H9 (cell line): ENCODE measurements at regions not wholly inside any gene's neighbourhood (a gene's known extent, or its start where the extent isn't known, plus 50 kb on each side); places are given as distances from the start of the nearest gene placed in this dataset.

Experiments
- DNase-seq: peaks from one replicate; pipeline ENCODE4 v3.0.0-alpha.2; 2017
- H2AFZ ChIP-seq: one replicate; pipeline ENCODE4 v1.6.1; 2013; ENCODE audit warnings: mild to moderate bottlenecking, low read length, control low read depth, moderate library complexity
- H2AK5ac ChIP-seq: 2 replicates; pipeline ENCODE4 v1.6.1; 2013; ENCODE audit warnings: low read length, control low read depth, mixed read lengths; ENCODE audit not compliant: insufficient read length
- H2BK120ac ChIP-seq: one replicate; pipeline ENCODE4 v1.6.1; 2013; ENCODE audit warnings: low read depth, mild to moderate bottlenecking, low read length, control low read depth, inconsistent platforms; ENCODE audit not compliant: poor library complexity, severe bottlenecking
- H2BK12ac ChIP-seq: 2 replicates; pipeline ENCODE4 v1.6.1; 2013; ENCODE audit warnings: low read length, control low read depth, mixed read lengths, low read depth; ENCODE audit not compliant: insufficient read length
- H2BK15ac ChIP-seq: 2 replicates; pipeline ENCODE4 v1.6.1; 2013; ENCODE audit warnings: low read depth, low read length, control low read depth
- H2BK20ac ChIP-seq: one replicate; pipeline ENCODE4 v1.6.1; 2013; ENCODE audit warnings: low read depth, mild to moderate bottlenecking, low read length, control low read depth, inconsistent platforms; ENCODE audit not compliant: poor library complexity, severe bottlenecking
- H2BK5ac ChIP-seq: 2 replicates; pipeline ENCODE4 v1.6.1; 2013; ENCODE audit warnings: low read length, control low read depth, mixed read lengths; ENCODE audit not compliant: insufficient read length
- H3K14ac ChIP-seq: 2 replicates; pipeline ENCODE4 v1.6.1; 2013; ENCODE audit warnings: low read length, control low read depth; ENCODE audit not compliant: insufficient read depth
- H3K18ac ChIP-seq: 2 replicates; pipeline ENCODE4 v1.6.1; 2013; ENCODE audit warnings: low read depth, mild to moderate bottlenecking, mixed read lengths, low read length, control low read depth; ENCODE audit not compliant: insufficient read length
- H3K23ac ChIP-seq: 2 replicates; pipeline ENCODE4 v1.6.1; 2013; ENCODE audit warnings: low read length, control low read depth, mixed read lengths, low read depth; ENCODE audit not compliant: insufficient read length
- H3K23me2 ChIP-seq: 2 replicates; pipeline ENCODE4 v1.6.1; 2013; ENCODE audit warnings: low read depth, mild to moderate bottlenecking, mixed read lengths, low read length, control low read depth; ENCODE audit not compliant: insufficient read length, poor library complexity, severe bottlenecking
- H3K27ac ChIP-seq: 2 replicates; pipeline ENCODE4 v1.5.1; 2013; ENCODE audit warnings: low read length, control low read depth, mixed read lengths, low read depth; ENCODE audit not compliant: insufficient read length
- H3K27me3 ChIP-seq: 2 replicates; pipeline ENCODE4 v1.6.1; 2013; ENCODE audit warnings: low read length, control low read depth, inconsistent platforms; ENCODE audit not compliant: insufficient read depth
- H3K4ac ChIP-seq: 2 replicates; pipeline ENCODE4 v1.6.1; 2013; ENCODE audit warnings: low read depth, mild to moderate bottlenecking, control low read depth, inconsistent platforms, low read length, moderate library complexity
- H3K4me1 ChIP-seq: 2 replicates; pipeline ENCODE4 v1.6.1; 2013; ENCODE audit warnings: low read length, control low read depth, inconsistent platforms; ENCODE audit not compliant: insufficient read depth
- H3K4me2 ChIP-seq: 2 replicates; pipeline ENCODE4 v1.6.1; 2013; ENCODE audit warnings: low read length, control low read depth, mixed read lengths; ENCODE audit not compliant: insufficient read length, insufficient read depth
- H3K56ac ChIP-seq: 2 replicates; pipeline ENCODE4 v1.6.1; 2013; ENCODE audit warnings: low read depth, mild to moderate bottlenecking, mixed read lengths, low read length, control low read depth; ENCODE audit not compliant: insufficient read length
- H3K79me1 ChIP-seq: 2 replicates; pipeline ENCODE4 v1.6.1; 2013; ENCODE audit warnings: low read depth, mild to moderate bottlenecking, moderate library complexity, low read length, control low read depth, inconsistent platforms; ENCODE audit not compliant: insufficient read depth, poor library complexity, severe bottlenecking
- H3K79me2 ChIP-seq: 2 replicates; pipeline ENCODE4 v1.6.1; 2013; ENCODE audit warnings: low read length, control low read depth, inconsistent platforms; ENCODE audit not compliant: insufficient read depth
- H3K9ac ChIP-seq: 2 replicates; pipeline ENCODE4 v1.6.1; 2013; ENCODE audit warnings: low read length, control low read depth, mixed read lengths; ENCODE audit not compliant: insufficient read length; ENCODE audit errors: extremely low read depth
- H3K9me3 ChIP-seq: one replicate; pipeline ENCODE4 v1.6.1; 2013; ENCODE audit warnings: low read depth, low read length, inconsistent platforms; ENCODE audit not compliant: control insufficient read depth
- H3T11ph ChIP-seq: one replicate; pipeline ENCODE4 v1.6.1; 2013; ENCODE audit warnings: mild to moderate bottlenecking, low read length, control low read depth, inconsistent platforms
- H4K20me1 ChIP-seq: one replicate; pipeline ENCODE4 v1.6.1; 2013; ENCODE audit not compliant: control insufficient read depth, insufficient read length, insufficient read depth
- H4K5ac ChIP-seq: 2 replicates; pipeline ENCODE4 v1.6.1; 2013; ENCODE audit warnings: low read depth, mild to moderate bottlenecking, mixed read lengths, low read length, control low read depth; ENCODE audit not compliant: insufficient read length
- H4K8ac ChIP-seq: replicated peaks from 2 replicates; pipeline ENCODE4 v1.6.1; 2013; ENCODE audit warnings: low read length, control low read depth, mixed read lengths, low read depth; ENCODE audit not compliant: insufficient read length
- H4K91ac ChIP-seq: 2 replicates; pipeline ENCODE4 v1.6.1; 2013; ENCODE audit warnings: low read depth, mild to moderate bottlenecking, moderate library complexity, mixed read lengths, low read length, control low read depth; ENCODE audit not compliant: insufficient read length
- H3K27ac Mint-ChIP-seq, 3 experiments: 2 replicates in 2 of 3; 3 replicates in 1 of 3; pipeline ENCODE4 v1.8.0; 2020 to 2021; ENCODE audit warnings: mixed read lengths in 3 of 3, mild to moderate bottlenecking in 1 of 3, moderate library complexity in 1 of 3
- H3K27me3 Mint-ChIP-seq: 2 replicates; pipeline ENCODE4 v1.8.0; 2021; ENCODE audit warnings: low read depth, mild to moderate bottlenecking, moderate library complexity, mixed read lengths
- H3K36me3 Mint-ChIP-seq, 3 experiments: 2 replicates in 2 of 3; 3 replicates in 1 of 3; pipeline ENCODE4 v1.8.0; 2020 to 2021; ENCODE audit warnings: low read depth in 3 of 3, mixed read lengths in 3 of 3; ENCODE audit not compliant: insufficient read depth in 1 of 3
- H3K4me1 Mint-ChIP-seq, 2 experiments: 2 replicates each; pipeline ENCODE4 v1.8.0; 2020; ENCODE audit warnings: mixed read lengths in 2 of 2
- H3K4me3 Mint-ChIP-seq, 2 experiments: 2 replicates in 1 of 2; 3 replicates in 1 of 2; pipeline ENCODE4 v1.8.0; 2020 to 2021; ENCODE audit warnings: mild to moderate bottlenecking in 2 of 2, mixed read lengths in 2 of 2, moderate library complexity in 1 of 2
- H3K9me3 Mint-ChIP-seq, 2 experiments: 2 replicates in 1 of 2; 3 replicates in 1 of 2; pipeline ENCODE4 v1.8.0; 2020; ENCODE audit warnings: mild to moderate bottlenecking in 2 of 2, mixed read lengths in 2 of 2, moderate library complexity in 1 of 2
- CTCF ChIP-seq: fragments of 200-600 bp; sonication (generic); conservative IDR thresholded peaks from 3 replicates; pipeline ENCODE4 v1.8.0; 2021; ENCODE audit warnings: antibody characterized with exemption, mild to moderate bottlenecking
- WGBS: extraction: QIAGEN DNeasy Blood & Tissue Kit; methylation state at CpG from one replicate; pipeline ENCODE4 v1.1.7; 2013; ENCODE audit warnings: missing lambda C conversion rate, low lambda C conversion rate, mixed read lengths; ENCODE audit not compliant: insufficient read length; ENCODE audit errors: extremely low coverage; 5-methylcytosine and 5-hydroxymethylcytosine counted together

- Histone ChIP-seq H3K14ac (no peak overlapping the region), H3K4ac (no peak overlapping the region), H3K27me3 (no peaks in the 10 kb centered on the region), H3K79me2 (no peaks in the 10 kb centered on the region), H3T11ph (no peak overlapping the region), H3K4me1 (no peaks in the 10 kb centered on the region), H4K8ac (no peak overlapping the region), H2BK120ac (no peak overlapping the region), H3K79me1 (no peaks in the 10 kb centered on the region), H4K91ac (no peak overlapping the region), H2AFZ (no peak overlapping the region), H4K20me1 (no peaks in the 10 kb centered on the region), H3K4me2 (no peak overlapping the region), H3K23ac (no peak overlapping the region), H3K18ac (no peak overlapping the region), H3K9me3 (no peaks in the 10 kb centered on the region), H3K27ac (no peak overlapping the region), H3K56ac (no peak overlapping the region), H3K9ac (no peak overlapping the region), H2AK5ac (no peak overlapping the region), H2BK5ac (no peak overlapping the region), H3K23me2 (no peaks in the 10 kb centered on the region), H2BK15ac (no peak overlapping the region), H2BK12ac (no peak overlapping the region), H2BK20ac (no peak overlapping the region), H4K5ac (no peak overlapping the region)
- H3K36me3 Mint-ChIP-seq, result no peaks in the 10 kb centered on the region
- H3K27ac Mint-ChIP-seq, result no peak overlapping the region
- H3K4me1 Mint-ChIP-seq, result peaks cover 4 to 7% of the 10 kb centered on the region in 2 experiments
- no peaks in the 10 kb centered on the region for H3K9me3 Mint-ChIP-seq
- WGBS, result no CpG with 5 or more reads among the region's 5 CpGs
- TF ChIP-seq CTCF, result no peak
- peaks cover 14% of the 10 kb centered on the region; the same call in 1 of the 2 replicates for H3K27me3 Mint-ChIP-seq
- DNase-seq, result no peak
- no peak overlapping the region for H3K4me3 Mint-ChIP-seq
Measured at GRCh38 chr5:173456751-173457171, 128.5 kb upstream of the STC2 start.
